SU-DHL-6 (cell line): ENCODE measurements at regions not wholly inside any gene's neighbourhood (a gene's known extent, or its start where the extent isn't known, plus 50 kb on each side); places are given as distances from the start of the nearest gene placed in this dataset.

ENCODE experiments used
- H2AFZ ChIP-seq: fragments of 200-600 bp; sonication (generic); 2 replicates; pipeline ENCODE4 v1.6.1; 2014; ENCODE audit warnings: low read depth, mild to moderate bottlenecking, moderate library complexity, mixed read lengths, antibody characterized with exemption, low read length; ENCODE audit not compliant: severe bottlenecking
- H3F3A ChIP-seq: fragments of 200-600 bp; shearing (Covaris generic); 2 replicates; pipeline ENCODE4 v1.6.0; 2016; ENCODE audit warnings: antibody characterized with exemption, mild to moderate bottlenecking; ENCODE audit not compliant: insufficient read depth
- H3K27ac ChIP-seq: fragments of 200-600 bp; sonication (generic); 2 replicates; pipeline ENCODE4 v1.5.1; 2016; ENCODE audit warnings: low read depth, mild to moderate bottlenecking, low read length, moderate library complexity, mixed read lengths
- H3K27me3 ChIP-seq: fragments of 200-600 bp; sonication (generic), shearing (Covaris generic); 2 replicates; pipeline ENCODE4 v1.6.0; 2014; ENCODE audit warnings: mild to moderate bottlenecking, low read length
- H3K36me3 ChIP-seq: fragments of 200-600 bp; sonication (generic); 2 replicates; pipeline ENCODE4 v1.6.1; 2014; ENCODE audit warnings: mild to moderate bottlenecking, low read length, mixed read lengths
- H3K4me2 ChIP-seq: fragments of 300-600, 200-600 bp; shearing (Covaris generic), sonication (generic); 2 replicates; pipeline ENCODE4 v1.6.0; 2014; ENCODE audit warnings: low read length, low read depth, mild to moderate bottlenecking; ENCODE audit not compliant: poor library complexity, severe bottlenecking
- H3K4me3 ChIP-seq: fragments of 200-600 bp; sonication (generic); 2 replicates; pipeline ENCODE4 v1.5.1; 2014; ENCODE audit warnings: antibody characterized with exemption, low read length, mild to moderate bottlenecking, mixed read lengths; ENCODE audit not compliant: insufficient read depth, poor library complexity, severe bottlenecking
- H3K79me2 ChIP-seq: fragments of 200-600 bp; sonication (generic); 2 replicates; pipeline ENCODE4 v1.6.1; 2014; ENCODE audit warnings: mild to moderate bottlenecking, low read length, moderate library complexity; ENCODE audit not compliant: insufficient read depth
- H3K9ac ChIP-seq: fragments of 200-600 bp; sonication (generic); 2 replicates; pipeline ENCODE4 v1.7.0; 2014; ENCODE audit warnings: mild to moderate bottlenecking, low read length
- H3K9me2 ChIP-seq: fragments of 200-600 bp; sonication (generic); replicated peaks from 2 replicates; pipeline ENCODE4 v1.6.1; 2014; ENCODE audit warnings: low read length; ENCODE audit not compliant: insufficient read depth
- H3K9me3 ChIP-seq: fragments of 200-600 bp; sonication (generic); 2 replicates; pipeline ENCODE4 v1.6.1; 2014; ENCODE audit warnings: low read length, mixed read lengths; ENCODE audit not compliant: insufficient read depth
- H4K20me1 ChIP-seq: fragments of 200-600 bp; sonication (generic); 2 replicates; pipeline ENCODE4 v1.6.1; 2014; ENCODE audit warnings: low read depth, mild to moderate bottlenecking, antibody characterized with exemption, low read length, moderate library complexity, mixed read lengths
- CTCF ChIP-seq: fragments of 200-600 bp; sonication (generic); IDR thresholded peaks from one replicate; pipeline ENCODE4 v1.5.1; 2017; ENCODE audit warnings: antibody characterized with exemption, mild to moderate bottlenecking, low read length, moderate library complexity; ENCODE audit not compliant: insufficient read depth, poor library complexity, severe bottlenecking
- EZH2phosphoT487 ChIP-seq: fragments of 200-600 bp; sonication (generic), shearing (Covaris generic); conservative IDR thresholded peaks from 2 replicates; pipeline ENCODE4 v1.6.1; 2018; ENCODE audit warnings: mild to moderate bottlenecking, antibody characterized with exemption, low read length, moderate library complexity, mixed read lengths

GRCh38 chr4:81997313-81997712, 376.5 kb downstream of the HNRNPD start:
- H3K9me3 ChIP-seq, result no peaks in the 10 kb centered on the region
- H3F3A ChIP-seq, result no peaks in the 10 kb centered on the region
- no peak overlapping the region for H3K9ac ChIP-seq
- no peaks in the 10 kb centered on the region for H3K36me3 ChIP-seq
- no peak overlapping the region for H3K27ac ChIP-seq
- H2AFZ ChIP-seq, result no peak overlapping the region
- H3K4me2 ChIP-seq, result no peak overlapping the region
- H3K9me2 ChIP-seq, result no peaks in the 10 kb centered on the region
- H3K27me3 ChIP-seq, result no peaks in the 10 kb centered on the region
- TF ChIP-seq EZH2phosphoT487 (no peak), CTCF (no peak)
- no peaks in the 10 kb centered on the region for H3K79me2 ChIP-seq
- no peaks in the 10 kb centered on the region for H4K20me1 ChIP-seq
- H3K4me3 ChIP-seq, result no peak overlapping the region

GRCh38 chr4:81990898-81991297, 382.9 kb downstream of the HNRNPD start:
- H3K4me3 ChIP-seq, result no peak overlapping the region
- H3K27ac ChIP-seq, result no peak overlapping the region
- no peaks in the 10 kb centered on the region for H3K79me2 ChIP-seq
- H4K20me1 ChIP-seq, result no peaks in the 10 kb centered on the region
- no peaks in the 10 kb centered on the region for H3K36me3 ChIP-seq
- TF ChIP-seq EZH2phosphoT487, result no peak
- no peak for TF ChIP-seq CTCF
- no peak overlapping the region for H3K9ac ChIP-seq
- no peaks in the 10 kb centered on the region for H3K27me3 ChIP-seq
- no peak overlapping the region for H2AFZ ChIP-seq
- H3K4me2 ChIP-seq, result no peak overlapping the region
- no peaks in the 10 kb centered on the region for H3K9me3 ChIP-seq
- H3F3A ChIP-seq, result no peaks in the 10 kb centered on the region
- H3K9me2 ChIP-seq, result no peaks in the 10 kb centered on the region

- Histone ChIP-seq H3F3A (no peaks in the 10 kb centered on the region), H3K9ac (no peak overlapping the region), H3K9me2 (no peaks in the 10 kb centered on the region), H3K4me3 (no peak overlapping the region), H3K79me2 (no peaks in the 10 kb centered on the region), H3K9me3 (no peaks in the 10 kb centered on the region), H3K27me3 (no peaks in the 10 kb centered on the region), H3K36me3 (no peaks in the 10 kb centered on the region), H3K27ac (no peak overlapping the region), H4K20me1 (no peaks in the 10 kb centered on the region), H2AFZ (no peak overlapping the region), H3K4me2 (no peak overlapping the region)
- TF ChIP-seq CTCF, result no peak
- no peak for TF ChIP-seq EZH2phosphoT487
Measured at GRCh38 chr4:81990211-81990610, 383.6 kb downstream of the HNRNPD start.
